Mammary epithelial cell (primary cell): ENCODE measurements at regions not wholly inside any gene's neighbourhood (a gene's known extent, or its start where the extent isn't known, plus 50 kb on each side); places are given as distances from the start of the nearest gene placed in this dataset.

Experiments used
- CTCF ChIP-seq, 2 donors: IDR thresholded peaks in 1 of 2; conservative IDR thresholded peaks in 1 of 2; 2 replicates each; pipeline ENCODE4 v1.5.1; 2011 to 2012; ENCODE audit warnings: inconsistent platforms in 2 of 2, low read length in 2 of 2, mild to moderate bottlenecking in 2 of 2, control low read depth in 1 of 2, low read depth in 1 of 2; ENCODE audit not compliant: insufficient read depth in 1 of 2; ENCODE audit errors: extremely low read depth in 1 of 2
- EZH2 ChIP-seq: IDR thresholded peaks from 2 replicates; pipeline ENCODE4 v1.6.1; 2012; ENCODE audit warnings: low read length, inconsistent platforms, borderline replicate concordance

GRCh38 chr16:85515830-85516397, 97.2 kb upstream of the GSE1 start:
- TF ChIP-seq CTCF (conservative IDR thresholded peaks at IDR 0.05 in 1 of 2, IDR thresholded peaks at IDR 0.05 in 1 of 2; ENCODE audit: extremely low read depth in 1 of 2, insufficient read depth in 1 of 2, low read depth in 1 of 2, low read length in 2 of 2), result no peak
- no peak for TF ChIP-seq EZH2
